ENCODE measurements at regions not wholly inside any gene's neighbourhood (a gene's known extent, or its start where the extent isn't known, plus 50 kb on each side); places are given as distances from the start of the nearest gene placed in this dataset.
"Not testable (repeated sequence)": the region's sequence is repeated elsewhere in the genome, so short reads cannot be mapped to it uniquely, and the experiment has no call there.

DNA sequence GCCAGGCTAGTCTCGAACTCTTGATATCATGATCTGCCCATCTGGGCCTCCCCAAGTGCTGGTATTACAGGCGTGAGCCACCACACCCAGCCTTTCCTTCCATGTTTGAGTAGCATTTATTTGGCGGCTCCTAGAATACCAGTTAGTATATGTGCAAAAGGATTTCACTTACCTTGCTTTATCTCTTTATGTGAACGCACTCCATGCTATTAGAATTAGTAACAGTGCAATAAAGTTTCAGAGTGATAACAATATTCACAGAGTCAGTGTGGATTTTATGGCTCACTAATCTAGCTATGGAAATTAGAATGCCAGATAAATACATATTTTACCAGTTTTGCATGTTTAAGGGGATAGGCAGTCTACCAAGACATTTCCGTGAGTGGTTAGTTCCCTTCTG is 74.4 kb upstream of the NIPBL start:
- no peaks in the 10 kb centered on the region for H3K79me2 ChIP-seq (ENCODE audit: insufficient read depth, low read length)
- no peak overlapping the region for H3K4me3 ChIP-seq (ENCODE audit: insufficient read depth, low read length, poor library complexity, severe bottlenecking)
- no peaks in the 10 kb centered on the region for H3K9me3 ChIP-seq (ENCODE audit: insufficient read depth, low read length)
- H3K27me3 ChIP-seq (ENCODE audit: low read length): no peaks in the 10 kb centered on the region
- no peaks in the 10 kb centered on the region for H3K9me2 ChIP-seq (replicated peaks; ENCODE audit: insufficient read depth, low read length)
- H3F3A ChIP-seq (ENCODE audit: insufficient read depth): no peaks in the 10 kb centered on the region
- H3K4me2 ChIP-seq (ENCODE audit: low read depth, low read length, poor library complexity, severe bottlenecking): no peak overlapping the region
- no peak for TF ChIP-seq CTCF (IDR thresholded peaks at IDR 0.05; ENCODE audit: insufficient read depth, low read length, poor library complexity, severe bottlenecking)
- TF ChIP-seq EZH2phosphoT487 (conservative IDR thresholded peaks at IDR 0.05; ENCODE audit: low read length): no peak
- H2AFZ ChIP-seq (ENCODE audit: low read depth, low read length, severe bottlenecking): no peak overlapping the region
- H4K20me1 ChIP-seq (ENCODE audit: low read depth, low read length): no peaks in the 10 kb centered on the region
- H3K36me3 ChIP-seq (ENCODE audit: low read length): no peaks in the 10 kb centered on the region
- H3K27ac ChIP-seq (ENCODE audit: low read depth, low read length): no peak overlapping the region
- H3K9ac ChIP-seq (ENCODE audit: low read length): no peak overlapping the region

DNA sequence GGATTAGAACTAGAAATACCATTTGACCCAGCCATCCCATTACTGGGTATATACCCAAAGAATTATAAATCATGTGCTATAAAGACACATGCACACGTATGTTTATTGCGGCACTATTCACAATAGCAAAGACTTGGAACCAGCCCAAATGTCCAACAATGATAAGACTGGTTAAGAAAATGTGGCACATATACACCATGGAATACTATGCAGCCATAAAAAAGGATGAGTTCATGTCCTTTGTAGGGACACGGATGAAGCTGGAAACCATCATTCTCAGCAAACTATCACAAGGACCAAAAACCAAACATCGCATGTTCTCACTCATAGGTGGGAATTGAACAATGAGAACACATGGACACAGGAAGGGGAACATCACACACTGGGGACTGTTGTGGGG is 63.3 kb upstream of the NIPBL start:
- not testable (repeated sequence) for H3K79me2 ChIP-seq (ENCODE audit: insufficient read depth, low read length); H2AFZ ChIP-seq (ENCODE audit: low read depth, low read length, severe bottlenecking); H3F3A ChIP-seq (ENCODE audit: insufficient read depth); H3K9ac ChIP-seq (ENCODE audit: low read length); H3K9me3 ChIP-seq (ENCODE audit: insufficient read depth, low read length); H3K4me3 ChIP-seq (ENCODE audit: insufficient read depth, low read length, poor library complexity, severe bottlenecking); H3K27me3 ChIP-seq (ENCODE audit: low read length); H3K4me2 ChIP-seq (ENCODE audit: low read depth, low read length, poor library complexity, severe bottlenecking); H4K20me1 ChIP-seq (ENCODE audit: low read depth, low read length); H3K9me2 ChIP-seq (replicated peaks; ENCODE audit: insufficient read depth, low read length); H3K36me3 ChIP-seq (ENCODE audit: low read length); H3K27ac ChIP-seq (ENCODE audit: low read depth, low read length)

DNA sequence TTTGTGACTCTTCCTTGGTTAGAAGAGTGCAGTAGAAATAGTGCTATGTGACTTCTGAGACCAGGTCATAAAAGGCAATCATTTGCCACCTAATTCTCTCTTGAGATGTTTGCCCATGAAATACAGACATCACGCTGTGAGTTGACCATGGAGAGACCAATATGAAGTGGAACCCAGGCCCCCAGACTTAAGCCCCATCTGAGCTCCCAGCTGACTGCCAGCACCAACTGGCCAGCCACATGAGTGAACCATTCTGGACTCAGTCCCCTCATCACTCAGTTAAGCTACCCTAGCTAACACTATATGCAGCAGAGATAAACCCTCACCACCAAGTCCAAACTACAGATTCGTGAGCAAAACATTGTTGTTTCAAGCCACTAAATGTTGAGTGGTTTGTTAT is 60.7 kb upstream of the NIPBL start:
- TF ChIP-seq CTCF (IDR thresholded peaks at IDR 0.05; ENCODE audit: insufficient read depth, low read length, poor library complexity, severe bottlenecking): no peak
- Histone ChIP-seq H3F3A (ENCODE audit: insufficient read depth) (0 out of 2 replicates have a peak, but pooled peaks cover 3% of the 10 kb centered on the region), H4K20me1 (ENCODE audit: low read depth, low read length) (no peaks in the 10 kb centered on the region), H3K4me3 (ENCODE audit: insufficient read depth, low read length, poor library complexity, severe bottlenecking) (no peak overlapping the region), H3K9me3 (ENCODE audit: insufficient read depth, low read length) (no peaks in the 10 kb centered on the region), H3K27me3 (ENCODE audit: low read length) (no peaks in the 10 kb centered on the region), H3K36me3 (ENCODE audit: low read length) (no peaks in the 10 kb centered on the region), H3K9me2 (replicated peaks; ENCODE audit: insufficient read depth, low read length) (no peaks in the 10 kb centered on the region), H3K9ac (ENCODE audit: low read length) (no peak overlapping the region), H3K4me2 (ENCODE audit: low read depth, low read length, poor library complexity, severe bottlenecking) (no peak overlapping the region), H2AFZ (ENCODE audit: low read depth, low read length, severe bottlenecking) (no peak overlapping the region), H3K27ac (ENCODE audit: low read depth, low read length) (no peak overlapping the region), H3K79me2 (ENCODE audit: insufficient read depth, low read length) (no peaks in the 10 kb centered on the region)

GRCh38 chr5:36820900-36821299 is 55.7 kb upstream of the NIPBL start:
- H3K9me3 ChIP-seq (ENCODE audit: insufficient read depth, low read length): no peaks in the 10 kb centered on the region
- TF ChIP-seq EZH2phosphoT487 (conservative IDR thresholded peaks at IDR 0.05; ENCODE audit: low read length) (no peak), CTCF (IDR thresholded peaks at IDR 0.05; ENCODE audit: insufficient read depth, low read length, poor library complexity, severe bottlenecking) (no peak)
- no peaks in the 10 kb centered on the region for H4K20me1 ChIP-seq (ENCODE audit: low read depth, low read length)
- H3K27ac ChIP-seq (ENCODE audit: low read depth, low read length): no peak overlapping the region
- H3K36me3 ChIP-seq (ENCODE audit: low read length): no peaks in the 10 kb centered on the region
- H3K79me2 ChIP-seq (ENCODE audit: insufficient read depth, low read length): no peaks in the 10 kb centered on the region
- H3K27me3 ChIP-seq (ENCODE audit: low read length): no peaks in the 10 kb centered on the region
- H3K4me3 ChIP-seq (ENCODE audit: insufficient read depth, low read length, poor library complexity, severe bottlenecking): no peak overlapping the region
- H3K9ac ChIP-seq (ENCODE audit: low read length): no peak overlapping the region
- 0 out of 2 replicates have a peak, but pooled peaks cover 3% of the 10 kb centered on the region for H3F3A ChIP-seq (ENCODE audit: insufficient read depth)
- no peak overlapping the region for H3K4me2 ChIP-seq (ENCODE audit: low read depth, low read length, poor library complexity, severe bottlenecking)
- H2AFZ ChIP-seq (ENCODE audit: low read depth, low read length, severe bottlenecking): no peak overlapping the region
- no peaks in the 10 kb centered on the region for H3K9me2 ChIP-seq (replicated peaks; ENCODE audit: insufficient read depth, low read length)
